Mesenchymal stem cell (in vitro differentiated cells and primary cell): ENCODE measurements at regions not wholly inside any gene's neighbourhood (a gene's known extent, or its start where the extent isn't known, plus 50 kb on each side); places are given as distances from the start of the nearest gene placed in this dataset.

Experiments
- DNase-seq: peaks from one replicate; pipeline ENCODE4 v3.0.0-alpha.2; 2013
- H2AFZ ChIP-seq: one replicate; pipeline ENCODE4 v1.6.1; 2013; ENCODE audit warnings: low read depth, mild to moderate bottlenecking, control low read depth, inconsistent platforms, low read length, moderate library complexity
- H2AK5ac ChIP-seq: 2 replicates; pipeline ENCODE4 v1.6.1; 2013; ENCODE audit warnings: low read length, moderate library complexity, mild to moderate bottlenecking, inconsistent platforms; ENCODE audit not compliant: severe bottlenecking
- H2BK120ac ChIP-seq: one replicate; pipeline ENCODE4 v1.6.1; 2013; ENCODE audit warnings: low read depth, mild to moderate bottlenecking, inconsistent platforms, low read length, moderate library complexity
- H2BK12ac ChIP-seq, 2 experiments: one replicate each; pipeline ENCODE4 v1.6.1; 2013; ENCODE audit warnings: inconsistent platforms in 2 of 2, low read length in 2 of 2, mild to moderate bottlenecking in 2 of 2, moderate library complexity in 2 of 2, control low read depth in 1 of 2
- H2BK15ac ChIP-seq: one replicate; pipeline ENCODE4 v1.6.1; 2013; ENCODE audit warnings: mild to moderate bottlenecking, low read depth, inconsistent platforms; ENCODE audit not compliant: poor library complexity, severe bottlenecking
- H2BK5ac ChIP-seq: 2 replicates; pipeline ENCODE4 v1.6.1; 2013; ENCODE audit warnings: low read depth, mild to moderate bottlenecking, low read length, control low read depth, inconsistent platforms; ENCODE audit not compliant: poor library complexity, severe bottlenecking
- H3K14ac ChIP-seq, 2 experiments: one replicate each; pipeline ENCODE4 v1.6.1; 2013; ENCODE audit warnings: inconsistent platforms in 2 of 2, low read length in 2 of 2, control low read depth in 1 of 2, mild to moderate bottlenecking in 1 of 2, moderate library complexity in 1 of 2
- H3K18ac ChIP-seq, 2 experiments: one replicate each; pipeline ENCODE4 v1.6.1; 2013; ENCODE audit warnings: inconsistent platforms in 2 of 2, low read length in 2 of 2, control low read depth in 1 of 2, low read depth in 1 of 2, mild to moderate bottlenecking in 1 of 2
- H3K23ac ChIP-seq, 2 experiments: one replicate each; pipeline ENCODE4 v1.6.1; 2013; ENCODE audit warnings: inconsistent platforms in 2 of 2, low read length in 2 of 2, mild to moderate bottlenecking in 2 of 2, moderate library complexity in 2 of 2, control low read depth in 1 of 2
- H3K27ac ChIP-seq: 2 replicates; pipeline ENCODE4 v1.5.1; 2013; ENCODE audit warnings: mild to moderate bottlenecking, moderate library complexity, low read length, control low read depth, inconsistent platforms; ENCODE audit not compliant: poor library complexity, severe bottlenecking
- H3K27me3 ChIP-seq, 2 experiments: 2 replicates each; pipeline versions ENCODE4 v1.6.1 to v1.7.0; 2013; ENCODE audit warnings: low read length in 2 of 2, mild to moderate bottlenecking in 2 of 2, moderate library complexity in 2 of 2, control low read depth in 1 of 2, inconsistent platforms in 1 of 2; ENCODE audit not compliant: control insufficient read depth in 1 of 2, insufficient read depth in 1 of 2
- H3K36me3 ChIP-seq, 2 experiments: 2 replicates each; pipeline versions ENCODE4 v1.6.1 to v1.7.0; 2013; ENCODE audit warnings: low read length in 2 of 2, control low read depth in 1 of 2, inconsistent platforms in 1 of 2, low read depth in 1 of 2, mild to moderate bottlenecking in 1 of 2; ENCODE audit not compliant: insufficient read depth in 2 of 2, control insufficient read depth in 1 of 2
- H3K4ac ChIP-seq, 2 experiments: one replicate each; pipeline ENCODE4 v1.6.1; 2013; ENCODE audit warnings: inconsistent platforms in 2 of 2, low read length in 2 of 2, mild to moderate bottlenecking in 2 of 2, moderate library complexity in 2 of 2, control low read depth in 1 of 2, low read depth in 1 of 2
- H3K4me1 ChIP-seq: 2 replicates; pipeline ENCODE4 v1.6.1; 2013; ENCODE audit warnings: low read depth, low read length, control low read depth; ENCODE audit not compliant: control insufficient read depth, insufficient read depth
- H3K4me2 ChIP-seq: 2 replicates; pipeline ENCODE4 v1.6.1; 2013; ENCODE audit warnings: low read length, mild to moderate bottlenecking, inconsistent platforms; ENCODE audit not compliant: poor library complexity, severe bottlenecking
- H3K4me3 ChIP-seq, 2 experiments: 2 replicates each; pipeline versions ENCODE4 v1.5.1 to v1.7.0; 2013; ENCODE audit warnings: low read length in 2 of 2, mild to moderate bottlenecking in 2 of 2, control low read depth in 1 of 2, low read depth in 1 of 2; ENCODE audit not compliant: insufficient read depth in 1 of 2
- H3K79me1 ChIP-seq: replicated peaks from 2 replicates; pipeline ENCODE4 v1.6.1; 2013; ENCODE audit warnings: mild to moderate bottlenecking, control low read depth, low read length, inconsistent platforms; ENCODE audit not compliant: poor library complexity, severe bottlenecking
- H3K9ac ChIP-seq: 2 replicates; pipeline ENCODE4 v1.7.0; 2013; ENCODE audit warnings: mild to moderate bottlenecking, low read length, moderate library complexity
- H3K9me3 ChIP-seq: 2 replicates; pipeline ENCODE4 v1.7.0; 2013; ENCODE audit warnings: mild to moderate bottlenecking, low read length; ENCODE audit not compliant: control insufficient read depth
- H4K8ac ChIP-seq: one replicate; pipeline ENCODE4 v1.6.1; 2013; ENCODE audit warnings: inconsistent platforms, mild to moderate bottlenecking, low read length, moderate library complexity
- H4K91ac ChIP-seq: one replicate; pipeline ENCODE4 v1.6.1; 2013; ENCODE audit warnings: mild to moderate bottlenecking, low read length, inconsistent platforms
- WGBS: methylation state at CpG from one replicate; pipeline ENCODE4 v1.1.7; 2013; ENCODE audit warnings: mixed read lengths; 5-methylcytosine and 5-hydroxymethylcytosine counted together

GRCh38 chr10:113331961-113332360 is 220.9 kb upstream of the HABP2 start:
- Histone ChIP-seq H3K18ac (no peak overlapping the region), H2BK15ac (no peak overlapping the region), H3K9ac (no peak overlapping the region), H3K9me3 (peaks cover 14% of the 10 kb centered on the region), H3K36me3 (no peaks in the 10 kb centered on the region), H3K4me2 (no peak overlapping the region), H2BK5ac (no peak overlapping the region), H3K14ac (no peak overlapping the region), H2AK5ac (no peak overlapping the region), H3K4ac (no peak overlapping the region), H2AFZ (no peak overlapping the region), H3K23ac (no peak overlapping the region), H3K79me1 (no peaks in the 10 kb centered on the region), H3K27me3 (peaks cover 0 to 8% of the 10 kb centered on the region in 2 experiments), H3K27ac (no peak overlapping the region), H3K4me3 (no peak overlapping the region), H3K4me1 (peaks cover 4% of the 10 kb centered on the region), H4K8ac (no peak overlapping the region), H2BK12ac (no peak overlapping the region), H4K91ac (no peak overlapping the region), H2BK120ac (no peak overlapping the region)
- WGBS: 84% methylated on average over 3 of the region's 3 CpGs
- DNase-seq: no peak

DNA sequence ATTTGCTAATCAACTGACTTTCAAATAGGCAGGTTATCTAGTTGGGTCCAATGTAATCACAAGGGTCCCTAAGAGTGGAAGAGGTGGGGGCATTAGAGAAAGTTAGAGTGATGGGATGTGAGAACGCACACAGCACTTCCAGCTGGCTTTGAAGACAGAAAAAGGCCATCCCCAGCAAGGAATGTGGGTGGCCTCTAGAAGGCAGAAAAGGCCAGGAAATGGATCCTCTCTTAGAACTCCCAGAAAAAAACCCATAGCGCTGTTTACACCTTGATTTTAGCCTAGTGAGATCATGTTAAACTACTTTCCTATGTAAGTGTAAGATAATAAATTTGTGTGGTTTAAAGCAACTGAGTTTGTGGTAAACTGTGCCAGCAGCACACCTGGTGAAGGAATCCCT is 219.5 kb upstream of the HABP2 start:
- Histone ChIP-seq H3K23ac (no peak overlapping the region), H2AK5ac (no peak overlapping the region), H3K4me1 (peaks cover 4% of the 10 kb centered on the region), H3K79me1 (no peaks in the 10 kb centered on the region), H3K36me3 (no peaks in the 10 kb centered on the region), H3K4me2 (no peak overlapping the region), H3K18ac (no peak overlapping the region), H2BK5ac (no peak overlapping the region), H3K9me3 (peaks cover 14% of the 10 kb centered on the region), H2AFZ (no peak overlapping the region), H3K27me3 (peaks cover 0 to 17% of the 10 kb centered on the region in 2 experiments), H3K14ac (no peak overlapping the region), H3K27ac (no peak overlapping the region), H4K8ac (no peak overlapping the region), H3K4me3 (no peak overlapping the region), H3K4ac (no peak overlapping the region), H4K91ac (no peak overlapping the region), H3K9ac (no peak overlapping the region), H2BK120ac (no peak overlapping the region), H2BK12ac (no peak overlapping the region), H2BK15ac (no peak overlapping the region)
- no peak for DNase-seq
- 60% methylated on average over 1 of the region's 2 CpGs for WGBS

DNA sequence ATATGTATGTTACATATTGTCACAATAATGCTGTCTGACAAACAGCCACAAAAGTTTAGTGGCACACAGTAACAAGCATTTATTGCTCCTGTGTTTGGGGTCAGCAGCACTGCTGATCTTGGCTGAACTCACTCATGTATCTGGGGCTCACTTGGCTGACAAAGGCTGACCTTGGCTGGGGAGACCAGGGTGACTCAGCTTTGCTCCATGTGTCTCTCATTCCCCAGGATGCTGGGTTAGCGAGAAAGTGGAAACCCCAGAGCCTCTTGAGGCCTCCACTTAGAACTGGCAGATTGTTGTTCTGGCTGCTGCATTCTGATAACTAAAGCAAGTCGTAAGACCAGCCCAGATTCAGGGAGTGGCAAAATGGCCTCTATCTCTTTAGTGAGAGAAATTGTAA is 217.3 kb upstream of the HABP2 start:
- Histone ChIP-seq H2BK12ac (no peak overlapping the region), H3K18ac (no peak overlapping the region), H3K9ac (no peak overlapping the region), H3K4me2 (no peak overlapping the region), H3K9me3 (peaks cover 14% of the 10 kb centered on the region), H3K27me3 (peaks cover 0 to 38% of the 10 kb centered on the region in 2 experiments), H2BK5ac (no peak overlapping the region), H4K91ac (no peak overlapping the region), H4K8ac (no peak overlapping the region), H3K14ac (no peak overlapping the region), H3K27ac (peak overlapping the region; percentile 9), H2BK15ac (no peak overlapping the region), H3K36me3 (no peaks in the 10 kb centered on the region), H3K79me1 (no peaks in the 10 kb centered on the region), H3K4me3 (no peak overlapping the region), H3K4ac (no peak overlapping the region), H3K4me1 (peaks cover 2% of the 10 kb centered on the region), H2BK120ac (no peak overlapping the region), H2AFZ (no peak overlapping the region), H3K23ac (no peak overlapping the region), H2AK5ac (no peak overlapping the region)
- DNase-seq: peak; percentile 34
- 39% methylated on average over 2 of the region's 2 CpGs for WGBS

GRCh38 chr10:113336549-113337130 is 216.2 kb upstream of the HABP2 start:
- Histone ChIP-seq H4K8ac (no peak overlapping the region), H2BK5ac (no peak overlapping the region), H2BK15ac (no peak overlapping the region), H3K9me3 (peaks cover 14% of the 10 kb centered on the region), H3K27ac (no peak overlapping the region), H4K91ac (no peak overlapping the region), H3K4me2 (no peak overlapping the region), H3K9ac (no peak overlapping the region), H2AFZ (no peak overlapping the region), H3K14ac (no peak overlapping the region), H3K18ac (no peak overlapping the region), H3K27me3 (peaks cover 0 to 44% of the 10 kb centered on the region in 2 experiments), H2BK120ac (no peak overlapping the region), H2BK12ac (no peak overlapping the region), H3K36me3 (no peaks in the 10 kb centered on the region), H2AK5ac (no peak overlapping the region), H3K23ac (no peak overlapping the region), H3K4me1 (peaks cover 2% of the 10 kb centered on the region), H3K4me3 (no peak overlapping the region), H3K4ac (no peak overlapping the region), H3K79me1 (no peaks in the 10 kb centered on the region)
- no peak for DNase-seq
- WGBS: 94% methylated on average over 2 of the region's 6 CpGs
